GM19240 (cell line): ENCODE measurements at regions not wholly inside any gene's neighbourhood (a gene's known extent, or its start where the extent isn't known, plus 50 kb on each side); places are given as distances from the start of the nearest gene placed in this dataset.

Experiments
- DNase-seq: peaks from one replicate; pipeline ENCODE4 v3.0.0; 2011; ENCODE audit warnings: low spot score; ENCODE audit not compliant: insufficient read length

GRCh38 chr3:104796556-104796955 is 570.2 kb upstream of the ALCAM start:
- DNase-seq: no peak

- no peak for DNase-seq
Measured at GRCh38 chr3:104805042-104805441, 561.7 kb upstream of the ALCAM start.

- no peak for DNase-seq
Measured at GRCh38 chr3:104805508-104805907, 561.2 kb upstream of the ALCAM start.

GRCh38 chr3:104810896-104811295 is 555.8 kb upstream of the ALCAM start:
- DNase-seq: no peak

- DNase-seq: no peak
Measured at GRCh38 chr3:104816008-104816407, 550.7 kb upstream of the ALCAM start.

- no peak for DNase-seq
Measured at GRCh38 chr3:104816716-104817115, 550.0 kb upstream of the ALCAM start.

GRCh38 chr3:104819333-104819732 is 547.4 kb upstream of the ALCAM start:
- DNase-seq: no peak

- no peak for DNase-seq
Measured at GRCh38 chr3:104820959-104821358, 545.8 kb upstream of the ALCAM start.

GRCh38 chr3:104825116-104825515 is 541.6 kb upstream of the ALCAM start:
- DNase-seq: no peak

- no peak for DNase-seq
Measured at GRCh38 chr3:104831071-104831470, 535.6 kb upstream of the ALCAM start.

GRCh38 chr3:104832530-104832929 is 534.2 kb upstream of the ALCAM start:
- no peak for DNase-seq

GRCh38 chr3:104835376-104835775 is 531.3 kb upstream of the ALCAM start:
- no peak for DNase-seq

GRCh38 chr3:104846270-104846669 is 520.4 kb upstream of the ALCAM start:
- no peak for DNase-seq

- no peak for DNase-seq
Measured at GRCh38 chr3:104849070-104849469, 517.6 kb upstream of the ALCAM start.

GRCh38 chr3:104854468-104854867 is 512.2 kb upstream of the ALCAM start:
- no peak for DNase-seq

- DNase-seq: no peak
Measured at GRCh38 chr3:104855702-104856101, 511.0 kb upstream of the ALCAM start.

GRCh38 chr3:104856741-104857140 is 510.0 kb upstream of the ALCAM start:
- DNase-seq: no peak

GRCh38 chr3:104868291-104868690 is 498.4 kb upstream of the ALCAM start:
- DNase-seq: no peak

GRCh38 chr3:104870276-104870675 is 496.4 kb upstream of the ALCAM start:
- no peak for DNase-seq

GRCh38 chr3:104873331-104873730 is 493.4 kb upstream of the ALCAM start:
- DNase-seq: no peak

- DNase-seq: no peak
Measured at GRCh38 chr3:104878395-104878794, 488.3 kb upstream of the ALCAM start.

- DNase-seq: no peak
Measured at GRCh38 chr3:104879919-104880318, 486.8 kb upstream of the ALCAM start.

- DNase-seq: no peak
Measured at GRCh38 chr3:104885214-104885814, 481.4 kb upstream of the ALCAM start.
